LHCN-M2 (cell line): ENCODE measurements at regions not wholly inside any gene's neighbourhood (a gene's known extent, or its start where the extent isn't known, plus 50 kb on each side); places are given as distances from the start of the nearest gene placed in this dataset.

Experiments used
- DNase-seq: peaks from one replicate; pipeline ENCODE4 v3.0.0-alpha.2; 2012; ENCODE audit warnings: low read depth

GRCh38 chr14:51396222-51396815 is 156.3 kb downstream of the TMX1 start:
- DNase-seq = peak; percentile 99

GRCh38 chr14:51398898-51399297 is 158.9 kb downstream of the TMX1 start:
- DNase-seq = peak; percentile 96

GRCh38 chr14:51400139-51400538 is 160.1 kb downstream of the TMX1 start:
- no peak for DNase-seq

- DNase-seq = peak; percentile 46
Observed at GRCh38 chr14:51401272-51401671, 161.2 kb downstream of the TMX1 start.

GRCh38 chr14:51401756-51402155 is 161.7 kb downstream of the TMX1 start:
- no peak for DNase-seq

- DNase-seq = peak; percentile 48
Observed at GRCh38 chr14:51410897-51411296, 170.8 kb downstream of the TMX1 start.

GRCh38 chr14:51419685-51420084 is 179.6 kb downstream of the TMX1 start:
- DNase-seq = no peak

- DNase-seq = no peak
Observed at GRCh38 chr14:51422704-51423103, 182.7 kb downstream of the TMX1 start.

- DNase-seq = peak; percentile 38
Observed at GRCh38 chr14:51424041-51424440, 184.0 kb downstream of the TMX1 start.

GRCh38 chr14:51424561-51425251 is 184.7 kb downstream of the TMX1 start:
- DNase-seq = peak; percentile 95

GRCh38 chr14:51428981-51429380 is 188.9 kb downstream of the TMX1 start:
- no peak for DNase-seq

GRCh38 chr14:51430079-51430478 is 190.0 kb downstream of the TMX1 start:
- DNase-seq = peak; percentile 51

- DNase-seq = peak; percentile 95
Observed at GRCh38 chr14:51430633-51431032, 190.6 kb downstream of the TMX1 start.

- DNase-seq = no peak
Observed at GRCh38 chr14:51431033-51431709, 191.1 kb downstream of the TMX1 start.

- DNase-seq = no peak
Observed at GRCh38 chr14:51431741-51432140, 191.7 kb downstream of the TMX1 start.

GRCh38 chr14:51432302-51432948 is 192.4 kb downstream of the TMX1 start:
- DNase-seq = no peak

- DNase-seq = no peak
Observed at GRCh38 chr14:51436630-51437029, 196.6 kb downstream of the TMX1 start.

GRCh38 chr14:51439896-51440295 is 199.8 kb downstream of the TMX1 start:
- no peak for DNase-seq

GRCh38 chr14:51441001-51441400 is 201.0 kb downstream of the TMX1 start:
- no peak for DNase-seq

- DNase-seq = peak; percentile 93
Observed at GRCh38 chr14:51442513-51443175, 202.6 kb downstream of the TMX1 start.

GRCh38 chr14:51443195-51444018 is 203.4 kb downstream of the TMX1 start:
- peak; percentile 61 for DNase-seq
